ENCODE measurements at regions not wholly inside any gene's neighbourhood (a gene's known extent, or its start where the extent isn't known, plus 50 kb on each side); places are given as distances from the start of the nearest gene placed in this dataset.

DNA sequence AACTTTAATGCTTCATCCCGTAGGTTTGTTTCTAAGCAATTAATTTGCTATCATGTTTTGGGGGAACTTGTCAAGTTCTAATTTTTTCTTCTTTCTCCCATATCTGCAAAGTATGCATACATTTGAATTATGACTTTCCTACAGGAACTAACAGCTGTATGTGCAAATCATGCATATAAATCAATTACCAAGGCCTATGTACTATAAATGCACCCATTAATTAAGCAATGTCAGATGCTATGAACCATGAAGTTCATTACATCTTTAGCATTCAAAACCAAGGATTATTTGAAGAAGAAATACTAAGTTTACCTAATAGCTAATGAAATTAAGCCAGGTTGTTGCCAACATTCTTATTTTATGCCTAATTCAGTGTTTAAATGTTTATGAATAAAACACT, 851.3 kb downstream of the TFAP2A start:
- H3K27me3 ChIP-seq (ENCODE audit: low read length): peaks cover 67% of the 10 kb centered on the region
- TF ChIP-seq EZH2phosphoT487 (IDR thresholded peaks at IDR 0.05; ENCODE audit: borderline replicate concordance, low read length): no peak
- TF ChIP-seq EZH2 (IDR thresholded peaks at IDR 0.05; ENCODE audit: low read length, unreplicated experiment): no peak
- TF ChIP-seq, protein P1, sequence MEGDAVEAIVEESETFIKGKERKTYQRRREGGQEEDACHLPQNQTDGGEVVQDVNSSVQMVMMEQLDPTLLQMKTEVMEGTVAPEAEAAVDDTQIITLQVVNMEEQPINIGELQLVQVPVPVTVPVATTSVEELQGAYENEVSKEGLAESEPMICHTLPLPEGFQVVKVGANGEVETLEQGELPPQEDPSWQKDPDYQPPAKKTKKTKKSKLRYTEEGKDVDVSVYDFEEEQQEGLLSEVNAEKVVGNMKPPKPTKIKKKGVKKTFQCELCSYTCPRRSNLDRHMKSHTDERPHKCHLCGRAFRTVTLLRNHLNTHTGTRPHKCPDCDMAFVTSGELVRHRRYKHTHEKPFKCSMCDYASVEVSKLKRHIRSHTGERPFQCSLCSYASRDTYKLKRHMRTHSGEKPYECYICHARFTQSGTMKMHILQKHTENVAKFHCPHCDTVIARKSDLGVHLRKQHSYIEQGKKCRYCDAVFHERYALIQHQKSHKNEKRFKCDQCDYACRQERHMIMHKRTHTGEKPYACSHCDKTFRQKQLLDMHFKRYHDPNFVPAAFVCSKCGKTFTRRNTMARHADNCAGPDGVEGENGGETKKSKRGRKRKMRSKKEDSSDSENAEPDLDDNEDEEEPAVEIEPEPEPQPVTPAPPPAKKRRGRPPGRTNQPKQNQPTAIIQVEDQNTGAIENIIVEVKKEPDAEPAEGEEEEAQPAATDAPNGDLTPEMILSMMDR (conservative IDR thresholded peaks at IDR 0.05; ENCODE audit: low read depth, low read length): no peak
- POLR2A ChIA-PET (ENCODE audit: unreplicated experiment): no interaction called here
- no peaks in the 10 kb centered on the region for H3K79me2 ChIP-seq (ENCODE audit: low read length)
- no peak overlapping the region for H3K4me3 ChIP-seq (ENCODE audit: low read length)
- H3K4me2 ChIP-seq (ENCODE audit: low read length): no peak overlapping the region
- no peaks in the 10 kb centered on the region for H3K9me3 ChIP-seq (ENCODE audit: low read length)
- BruUV-seq (replicated peaks): no TSS peak
- DNase-seq (no peak), ATAC-seq (no peak)
- H3K36me3 ChIP-seq (ENCODE audit: low read depth, low read length): no peaks in the 10 kb centered on the region
- no peaks in the 10 kb centered on the region for H3F3A ChIP-seq (ENCODE audit: low read length, unreplicated experiment)
- no peak overlapping the region for H3K9ac ChIP-seq (ENCODE audit: low read length)
- intact Hi-C loops (cut with micrococcal nuclease): no loop called here
- no peaks in the 10 kb centered on the region for H3K4me1 ChIP-seq (ENCODE audit: insufficient read depth, low read length)
- no peaks in the 10 kb centered on the region for H4K20me1 ChIP-seq (ENCODE audit: low read length)
- no peak overlapping the region for H2AFZ ChIP-seq (ENCODE audit: low read length)
- CTCF ChIA-PET: no interaction called here
- no peak overlapping the region for H3K27ac ChIP-seq (ENCODE audit: low read length)
- H3K9me2 ChIP-seq (replicated peaks; ENCODE audit: low read length): no peaks in the 10 kb centered on the region

DNA sequence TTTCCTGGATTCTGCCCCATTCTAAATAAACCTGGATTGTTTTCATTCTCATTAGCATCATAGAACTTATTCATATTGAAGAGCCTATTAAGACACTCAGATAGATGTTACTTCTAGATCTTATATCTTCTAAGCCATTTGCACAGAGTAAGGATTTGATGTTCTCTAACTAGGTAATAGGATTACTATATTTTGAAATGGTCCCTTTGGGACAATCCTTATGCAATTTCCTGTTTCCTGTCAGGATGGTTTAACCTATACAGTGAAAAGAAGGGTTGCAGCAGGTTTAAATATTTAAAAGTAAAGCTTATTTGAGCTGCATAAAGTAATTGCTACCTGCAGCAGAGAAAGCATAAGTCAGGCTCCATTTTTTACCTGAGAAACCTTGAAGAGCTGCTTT, 860.1 kb downstream of the TFAP2A start:
- intact Hi-C loops (cut with micrococcal nuclease): no loop called here
- H3F3A ChIP-seq (ENCODE audit: low read length, unreplicated experiment): no peaks in the 10 kb centered on the region
- POLR2A ChIA-PET (ENCODE audit: unreplicated experiment): no interaction called here
- H3K4me1 ChIP-seq (ENCODE audit: insufficient read depth, low read length): no peaks in the 10 kb centered on the region
- H2AFZ ChIP-seq (ENCODE audit: low read length): no peak overlapping the region
- DNase-seq (no peak), ATAC-seq (no peak)
- CTCF ChIA-PET: no interaction called here
- no peak overlapping the region for H3K9ac ChIP-seq (ENCODE audit: low read length)
- TF ChIP-seq EZH2 (IDR thresholded peaks at IDR 0.05; ENCODE audit: low read length, unreplicated experiment) (no peak), EZH2phosphoT487 (IDR thresholded peaks at IDR 0.05; ENCODE audit: borderline replicate concordance, low read length) (no peak)
- TF ChIP-seq, protein P1 (conservative IDR thresholded peaks at IDR 0.05; ENCODE audit: low read depth, low read length): no peak
- H3K27ac ChIP-seq (ENCODE audit: low read length): no peak overlapping the region
- no TSS peak for BruUV-seq (replicated peaks)
- H3K9me3 ChIP-seq (ENCODE audit: low read length): peaks cover 7% of the 10 kb centered on the region; the same call in 1 of the 2 replicates
- H3K36me3 ChIP-seq (ENCODE audit: low read depth, low read length): no peaks in the 10 kb centered on the region
- no peaks in the 10 kb centered on the region for H3K79me2 ChIP-seq (ENCODE audit: low read length)
- no peaks in the 10 kb centered on the region for H3K9me2 ChIP-seq (replicated peaks; ENCODE audit: low read length)
- H4K20me1 ChIP-seq (ENCODE audit: low read length): no peaks in the 10 kb centered on the region
- no peak overlapping the region for H3K4me2 ChIP-seq (ENCODE audit: low read length)
- peaks cover 30% of the 10 kb centered on the region for H3K27me3 ChIP-seq (ENCODE audit: low read length)
- no peak overlapping the region for H3K4me3 ChIP-seq (ENCODE audit: low read length)

DNA sequence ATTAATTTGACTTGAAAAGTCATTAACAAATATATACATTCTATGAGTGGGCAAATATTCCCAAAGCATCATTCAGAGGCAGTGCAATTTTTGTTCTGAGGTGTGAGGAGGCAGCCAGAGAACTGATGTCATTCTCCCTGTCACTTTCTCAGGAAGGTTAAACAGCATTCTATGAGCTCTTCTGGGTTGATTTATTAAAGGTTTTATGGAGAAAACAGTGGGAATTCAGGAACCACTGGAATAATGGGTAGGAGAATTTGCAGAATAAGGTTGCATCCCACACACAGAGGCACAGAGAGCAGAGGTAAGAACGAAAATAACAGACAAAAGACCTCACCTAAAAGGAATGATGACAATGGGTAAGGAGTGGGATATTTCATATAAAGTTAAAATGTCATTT, 860.6 kb downstream of the TFAP2A start:
- Histone ChIP-seq H3K9me2 (replicated peaks; ENCODE audit: low read length) (no peaks in the 10 kb centered on the region), H3K36me3 (ENCODE audit: low read depth, low read length) (no peaks in the 10 kb centered on the region), H3K27ac (ENCODE audit: low read length) (no peak overlapping the region), H3K4me2 (ENCODE audit: low read length) (no peak overlapping the region), H3F3A (ENCODE audit: low read length, unreplicated experiment) (no peaks in the 10 kb centered on the region), H3K27me3 (ENCODE audit: low read length) (peaks cover 25% of the 10 kb centered on the region), H3K9ac (ENCODE audit: low read length) (no peak overlapping the region), H2AFZ (ENCODE audit: low read length) (no peak overlapping the region), H3K79me2 (ENCODE audit: low read length) (no peaks in the 10 kb centered on the region), H3K4me3 (ENCODE audit: low read length) (no peak overlapping the region), H4K20me1 (ENCODE audit: low read length) (no peaks in the 10 kb centered on the region), H3K9me3 (ENCODE audit: low read length) (peaks cover 7% of the 10 kb centered on the region; the same call in 1 of the 2 replicates), H3K4me1 (ENCODE audit: insufficient read depth, low read length) (no peaks in the 10 kb centered on the region)
- ChIA-PET POLR2A (ENCODE audit: unreplicated experiment) (no interaction called here), CTCF (no interaction called here)
- TF ChIP-seq EZH2phosphoT487 (IDR thresholded peaks at IDR 0.05; ENCODE audit: borderline replicate concordance, low read length): no peak
- TF ChIP-seq EZH2 (IDR thresholded peaks at IDR 0.05; ENCODE audit: low read length, unreplicated experiment): no peak
- TF ChIP-seq, protein P1 (conservative IDR thresholded peaks at IDR 0.05; ENCODE audit: low read depth, low read length): no peak
- ATAC-seq: no peak
- BruUV-seq (replicated peaks): no TSS peak
- DNase-seq: no peak
- intact Hi-C loops (cut with micrococcal nuclease): no loop called here

Data from PC-3 (cell line).